ENCODE measurements at regions not wholly inside any gene's neighbourhood (a gene's known extent, or its start where the extent isn't known, plus 50 kb on each side); places are given as distances from the start of the nearest gene placed in this dataset.

- TF ChIP-seq EP300 (IDR thresholded peaks at IDR 0.05; ENCODE audit: borderline replicate concordance) (no peak), NFIC (IDR thresholded peaks at IDR 0.05) (no peak), RAD21 (IDR thresholded peaks at IDR 0.05; ENCODE audit: low read depth) (no peak), USF1 (IDR thresholded peaks at IDR 0.05) (no peak), TCF12 (IDR thresholded peaks at IDR 0.05; ENCODE audit: low read depth) (no peak), YY1 (IDR thresholded peaks at IDR 0.05; ENCODE audit: low read depth) (no peak), EGR1 (IDR thresholded peaks at IDR 0.05) (no peak), TEAD4 (IDR thresholded peaks at IDR 0.05) (no peak)
Measured at GRCh38 chr11:19631712-19632498, 80.7 kb upstream of the NAV2 start.

- TF ChIP-seq FOXM1 (IDR thresholded peaks at IDR 0.05; ENCODE audit: borderline replicate concordance, low read depth) (no peak), TAF1 (IDR thresholded peaks at IDR 0.05; ENCODE audit: low read depth) (no peak), REST (IDR thresholded peaks at IDR 0.05; ENCODE audit: low read depth) (no peak), EP300 (IDR thresholded peaks at IDR 0.05; ENCODE audit: borderline replicate concordance) (no peak), RAD21 (IDR thresholded peaks at IDR 0.05; ENCODE audit: low read depth) (no peak), CEBPB (IDR thresholded peaks at IDR 0.05) (no peak), TEAD4 (IDR thresholded peaks at IDR 0.05) (no peak), YY1 (IDR thresholded peaks at IDR 0.05; ENCODE audit: low read depth) (no peak), TCF12 (IDR thresholded peaks at IDR 0.05; ENCODE audit: low read depth) (no peak), NFIC (IDR thresholded peaks at IDR 0.05) (no peak), ZBTB7A (IDR thresholded peaks at IDR 0.05; ENCODE audit: low read depth) (no peak), CREB1 (IDR thresholded peaks at IDR 0.05; ENCODE audit: low read depth) (no peak), USF1 (IDR thresholded peaks at IDR 0.05) (no peak)
Measured at GRCh38 chr11:19628018-19628417, 84.6 kb upstream of the NAV2 start.

GRCh38 chr11:19627566-19627965 is 85.1 kb upstream of the NAV2 start:
- TF ChIP-seq RAD21 (IDR thresholded peaks at IDR 0.05; ENCODE audit: low read depth) (no peak), CEBPB (IDR thresholded peaks at IDR 0.05) (no peak), EGR1 (IDR thresholded peaks at IDR 0.05) (no peak), TEAD4 (IDR thresholded peaks at IDR 0.05) (no peak), YY1 (IDR thresholded peaks at IDR 0.05; ENCODE audit: low read depth) (no peak), REST (IDR thresholded peaks at IDR 0.05; ENCODE audit: low read depth) (no peak), EP300 (IDR thresholded peaks at IDR 0.05; ENCODE audit: borderline replicate concordance) (no peak), FOXM1 (IDR thresholded peaks at IDR 0.05; ENCODE audit: borderline replicate concordance, low read depth) (no peak), USF1 (IDR thresholded peaks at IDR 0.05) (no peak), CREB1 (IDR thresholded peaks at IDR 0.05; ENCODE audit: low read depth) (no peak), MAX (IDR thresholded peaks at IDR 0.05) (no peak), TCF12 (IDR thresholded peaks at IDR 0.05; ENCODE audit: low read depth) (no peak), TAF1 (IDR thresholded peaks at IDR 0.05; ENCODE audit: low read depth) (no peak), NFIC (IDR thresholded peaks at IDR 0.05) (no peak), ZBTB7A (IDR thresholded peaks at IDR 0.05; ENCODE audit: low read depth) (no peak)

GRCh38 chr11:19625438-19625837 is 87.2 kb upstream of the NAV2 start:
- no peak for TF ChIP-seq RAD21 (IDR thresholded peaks at IDR 0.05; ENCODE audit: low read depth)
- no peak for TF ChIP-seq CEBPB (IDR thresholded peaks at IDR 0.05)
- no peak for TF ChIP-seq FOXM1 (IDR thresholded peaks at IDR 0.05; ENCODE audit: borderline replicate concordance, low read depth)
- TF ChIP-seq MAX (IDR thresholded peaks at IDR 0.05) = no peak
- no peak for TF ChIP-seq TAF1 (IDR thresholded peaks at IDR 0.05; ENCODE audit: low read depth)
- no peak for TF ChIP-seq TCF12 (IDR thresholded peaks at IDR 0.05; ENCODE audit: low read depth)
- no peak for TF ChIP-seq TEAD4 (IDR thresholded peaks at IDR 0.05)
- TF ChIP-seq ZBTB7A (IDR thresholded peaks at IDR 0.05; ENCODE audit: low read depth) = no peak

All from Ishikawa (cell line).